ENCODE measurements at regions not wholly inside any gene's neighbourhood (a gene's known extent, or its start where the extent isn't known, plus 50 kb on each side); places are given as distances from the start of the nearest gene placed in this dataset.

- TF ChIP-seq PKNOX1 (IDR thresholded peaks at IDR 0.05) (no peak), SP1 (IDR thresholded peaks at IDR 0.05) (no peak), NFRKB (IDR thresholded peaks at IDR 0.05) (no peak), BHLHE40 (IDR thresholded peaks at IDR 0.05; ENCODE audit: borderline replicate concordance) (no peak), FOXK2 (IDR thresholded peaks at IDR 0.05) (no peak), ELF4 (IDR thresholded peaks at IDR 0.05) (no peak), TARDBP (IDR thresholded peaks at IDR 0.05) (no peak), HDGF (IDR thresholded peaks at IDR 0.05; ENCODE audit: borderline replicate concordance) (no peak), FOXA1 (IDR thresholded peaks at IDR 0.05) (no peak), FOXM1 (IDR thresholded peaks at IDR 0.05; ENCODE audit: borderline replicate concordance) (no peak), SUZ12 (IDR thresholded peaks at IDR 0.05) (no peak), ARNT (IDR thresholded peaks at IDR 0.05) (no peak)
These were observed 90.2 kb upstream of the FAM241A start for GRCh38 chr4:112055100-112055499.

Measured in HEK293T (cell line).